Fibroblast of villous mesenchyme (primary cell): ENCODE measurements at regions not wholly inside any gene's neighbourhood (a gene's known extent, or its start where the extent isn't known, plus 50 kb on each side); places are given as distances from the start of the nearest gene placed in this dataset.

ENCODE experiments used
- DNase-seq: peaks from one replicate; pipeline ENCODE4 v3.0.0-alpha.2; 2010; ENCODE audit warnings: low read depth
- H3K4me3 ChIP-seq: 2 replicates; pipeline ENCODE4 v1.5.1; 2011; ENCODE audit warnings: low read depth, mild to moderate bottlenecking, low read length
- CTCF ChIP-seq: IDR thresholded peaks from 2 replicates; pipeline ENCODE4 v1.5.1; 2012; ENCODE audit warnings: low read depth, mild to moderate bottlenecking, low read length; ENCODE audit not compliant: insufficient read depth

GRCh38 chr12:77777274-77777673, 53.4 kb upstream of the NAV3 start:
- no peak for DNase-seq
- no peak for TF ChIP-seq CTCF
- H3K4me3 ChIP-seq = no peak overlapping the region

GRCh38 chr12:77774761-77775160, 55.9 kb upstream of the NAV3 start:
- no peak for TF ChIP-seq CTCF
- no peak for DNase-seq
- no peak overlapping the region for H3K4me3 ChIP-seq

- DNase-seq = no peak
- TF ChIP-seq CTCF = no peak
Observed at GRCh38 chr12:77772676-77773298, 57.9 kb upstream of the NAV3 start.

GRCh38 chr12:77768558-77768957, 62.1 kb upstream of the NAV3 start:
- no peak for TF ChIP-seq CTCF
- no peak overlapping the region for H3K4me3 ChIP-seq
- DNase-seq = no peak

More at GRCh38 chr12:77772676-77773298, 57.9 kb upstream of the NAV3 start:
- H3K4me3 ChIP-seq = no peak overlapping the region

GRCh38 chr12:77767756-77768343, 62.8 kb upstream of the NAV3 start:
- H3K4me3 ChIP-seq = no peak overlapping the region
- no peak for TF ChIP-seq CTCF
- no peak for DNase-seq

- H3K4me3 ChIP-seq = no peak overlapping the region
- DNase-seq = no peak
- no peak for TF ChIP-seq CTCF
Observed at GRCh38 chr12:77767335-77767734, 63.4 kb upstream of the NAV3 start.

GRCh38 chr12:77766224-77766623, 64.5 kb upstream of the NAV3 start:
- no peak overlapping the region for H3K4me3 ChIP-seq
- DNase-seq = no peak
- TF ChIP-seq CTCF = no peak
